ENCODE measurements at regions not wholly inside any gene's neighbourhood (a gene's known extent, or its start where the extent isn't known, plus 50 kb on each side); places are given as distances from the start of the nearest gene placed in this dataset.

- DNase-seq (ENCODE audit: low spot score), result no peak
- Histone ChIP-seq H3K36me3 (no peaks in the 10 kb centered on the region), H3K4me3 (no peak overlapping the region), H3K27me3 (replicated peaks; ENCODE audit: insufficient read depth) (no peaks in the 10 kb centered on the region), H3K9me3 (no peaks in the 10 kb centered on the region), H3K4me1 (replicated peaks) (no peaks in the 10 kb centered on the region), H3K27ac (no peak overlapping the region)
- intact Hi-C loops (cut with DNase I), result no loop called here
- 87% methylated on average over 2 of the region's 2 CpGs for WGBS
- TF ChIP-seq POLR2AphosphoS5 (IDR thresholded peaks at IDR 0.05), result no peak
- no peak for TF ChIP-seq CTCF (IDR thresholded peaks at IDR 0.05)
- no peak for TF ChIP-seq POLR2A (IDR thresholded peaks at IDR 0.05)
Measured at GRCh38 chr12:69039911-69040310, 106.9 kb upstream of the CPM start.

GRCh38 chr12:69042557-69042956 lies 109.6 kb upstream of the CPM start:
- TF ChIP-seq POLR2A (IDR thresholded peaks at IDR 0.05) (no peak), POLR2AphosphoS5 (IDR thresholded peaks at IDR 0.05) (no peak), CTCF (IDR thresholded peaks at IDR 0.05) (no peak)
- Histone ChIP-seq H3K27ac (no peak overlapping the region), H3K4me1 (replicated peaks) (no peaks in the 10 kb centered on the region), H3K9me3 (no peaks in the 10 kb centered on the region), H3K36me3 (no peaks in the 10 kb centered on the region), H3K27me3 (replicated peaks; ENCODE audit: insufficient read depth) (no peaks in the 10 kb centered on the region), H3K4me3 (no peak overlapping the region)
- intact Hi-C loops (cut with DNase I), result no loop called here
- 95% methylated on average over 6 of the region's 6 CpGs for WGBS
- no peak for DNase-seq (ENCODE audit: low spot score)

- no peak overlapping the region for H3K4me3 ChIP-seq
- intact Hi-C loops (cut with DNase I), result no loop called here
- H3K27ac ChIP-seq, result no peak overlapping the region
- no peak for DNase-seq (ENCODE audit: low spot score)
- no peaks in the 10 kb centered on the region for H3K27me3 ChIP-seq (replicated peaks; ENCODE audit: insufficient read depth)
- 87% methylated on average over 4 of the region's 4 CpGs for WGBS
- H3K4me1 ChIP-seq (replicated peaks), result no peaks in the 10 kb centered on the region
- no peaks in the 10 kb centered on the region for H3K36me3 ChIP-seq
- H3K9me3 ChIP-seq, result no peaks in the 10 kb centered on the region
- no peak for TF ChIP-seq POLR2AphosphoS5 (IDR thresholded peaks at IDR 0.05)
- TF ChIP-seq POLR2A (IDR thresholded peaks at IDR 0.05), result no peak
- no peak for TF ChIP-seq CTCF (IDR thresholded peaks at IDR 0.05)
Measured at GRCh38 chr12:69042970-69043369, 110.0 kb upstream of the CPM start.

- intact Hi-C loops (cut with DNase I), result no loop called here
- Histone ChIP-seq H3K9me3 (no peaks in the 10 kb centered on the region), H3K4me1 (replicated peaks) (no peaks in the 10 kb centered on the region), H3K27ac (no peak overlapping the region), H3K4me3 (no peak overlapping the region), H3K36me3 (no peaks in the 10 kb centered on the region), H3K27me3 (replicated peaks; ENCODE audit: insufficient read depth) (no peaks in the 10 kb centered on the region)
- 74% methylated on average over 2 of the region's 2 CpGs for WGBS
- DNase-seq (ENCODE audit: low spot score), result no peak
- TF ChIP-seq CTCF (IDR thresholded peaks at IDR 0.05) (no peak), POLR2AphosphoS5 (IDR thresholded peaks at IDR 0.05) (no peak), POLR2A (IDR thresholded peaks at IDR 0.05) (no peak)
Measured at GRCh38 chr12:69044887-69045286, 111.9 kb upstream of the CPM start.

- Histone ChIP-seq H3K4me3 (no peak overlapping the region), H3K4me1 (replicated peaks) (no peaks in the 10 kb centered on the region), H3K27ac (no peak overlapping the region), H3K9me3 (no peaks in the 10 kb centered on the region), H3K36me3 (no peaks in the 10 kb centered on the region), H3K27me3 (replicated peaks; ENCODE audit: insufficient read depth) (no peaks in the 10 kb centered on the region)
- no peak for DNase-seq (ENCODE audit: low spot score)
- 83% methylated on average over 6 of the region's 6 CpGs for WGBS
- intact Hi-C loops (cut with DNase I), result no loop called here
- TF ChIP-seq POLR2AphosphoS5 (IDR thresholded peaks at IDR 0.05) (no peak), CTCF (IDR thresholded peaks at IDR 0.05) (no peak), POLR2A (IDR thresholded peaks at IDR 0.05) (no peak)
Measured at GRCh38 chr12:69045430-69045829, 112.5 kb upstream of the CPM start.
